OCI-LY3 (cell line): ENCODE measurements at regions not wholly inside any gene's neighbourhood (a gene's known extent, or its start where the extent isn't known, plus 50 kb on each side); places are given as distances from the start of the nearest gene placed in this dataset.

Source experiments
- EZH2phosphoT487 ChIP-seq: fragments of 200-600 bp; shearing (Covaris generic); IDR thresholded peaks from 2 replicates; pipeline ENCODE4 v1.6.1; 2018; ENCODE audit warnings: antibody characterized with exemption, mixed run types, low read depth
- TF ChIP-seq, protein P1 (sequence below): fragments of 200-600, 300-600 bp; sonication (generic); IDR thresholded peaks from 2 replicates; pipeline ENCODE4 v1.5.1; 2014; ENCODE audit warnings: antibody characterized with exemption, low read length, low read depth

DNA sequence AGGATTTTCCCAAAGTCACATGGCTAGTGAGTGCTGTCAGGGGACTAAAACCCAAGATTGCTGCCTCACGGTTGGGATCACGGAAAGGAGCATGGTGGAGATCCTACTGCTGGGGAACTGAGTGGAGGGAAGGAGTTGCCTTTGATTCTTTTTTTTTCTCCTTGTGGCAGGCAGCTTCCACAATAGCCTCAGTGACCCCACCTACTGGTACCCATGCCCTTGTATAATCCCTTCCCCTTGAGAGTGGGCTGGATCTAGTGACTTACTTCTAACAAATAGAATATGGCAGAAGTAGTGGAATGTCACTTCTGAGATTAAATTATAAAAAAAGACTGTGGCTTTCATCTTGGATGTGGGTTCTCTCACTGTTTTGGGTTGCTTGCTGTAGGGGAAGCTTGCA lies 135.7 kb downstream of the DICER1 start:
- no peak for TF ChIP-seq EZH2phosphoT487
- TF ChIP-seq, protein P1, sequence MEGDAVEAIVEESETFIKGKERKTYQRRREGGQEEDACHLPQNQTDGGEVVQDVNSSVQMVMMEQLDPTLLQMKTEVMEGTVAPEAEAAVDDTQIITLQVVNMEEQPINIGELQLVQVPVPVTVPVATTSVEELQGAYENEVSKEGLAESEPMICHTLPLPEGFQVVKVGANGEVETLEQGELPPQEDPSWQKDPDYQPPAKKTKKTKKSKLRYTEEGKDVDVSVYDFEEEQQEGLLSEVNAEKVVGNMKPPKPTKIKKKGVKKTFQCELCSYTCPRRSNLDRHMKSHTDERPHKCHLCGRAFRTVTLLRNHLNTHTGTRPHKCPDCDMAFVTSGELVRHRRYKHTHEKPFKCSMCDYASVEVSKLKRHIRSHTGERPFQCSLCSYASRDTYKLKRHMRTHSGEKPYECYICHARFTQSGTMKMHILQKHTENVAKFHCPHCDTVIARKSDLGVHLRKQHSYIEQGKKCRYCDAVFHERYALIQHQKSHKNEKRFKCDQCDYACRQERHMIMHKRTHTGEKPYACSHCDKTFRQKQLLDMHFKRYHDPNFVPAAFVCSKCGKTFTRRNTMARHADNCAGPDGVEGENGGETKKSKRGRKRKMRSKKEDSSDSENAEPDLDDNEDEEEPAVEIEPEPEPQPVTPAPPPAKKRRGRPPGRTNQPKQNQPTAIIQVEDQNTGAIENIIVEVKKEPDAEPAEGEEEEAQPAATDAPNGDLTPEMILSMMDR, result no peak
